Gastroesophageal sphincter (tissue), 4 donors: ENCODE measurements at regions not wholly inside any gene's neighbourhood (a gene's known extent, or its start where the extent isn't known, plus 50 kb on each side); places are given as distances from the start of the nearest gene placed in this dataset.

Experiments
- ATAC-seq: fragments of 150-250 bp; one replicate; pipeline ENCODE4 v1.9.1; 2016; ENCODE audit warnings: mild to moderate bottlenecking, moderate library complexity
- H3K27ac ChIP-seq, 4 donors: fragments of 200-600 bp; sonication (generic) in 3 of 4; 1 replicate in 3 of 4; 2 replicates in 1 of 4; pipeline ENCODE4 v1.5.1; 2016 to 2019
- H3K27me3 ChIP-seq: fragments of 200-600 bp; sonication (generic); one replicate; pipeline ENCODE4 v1.5.1; 2019
- H3K36me3 ChIP-seq, 2 donors: fragments of 200-600 bp; sonication (generic); one replicate each; pipeline ENCODE4 v1.5.1; 2019; ENCODE audit warnings: control low read depth in 1 of 2
- H3K4me1 ChIP-seq, 3 donors: fragments of 200-600 bp; sonication (generic); 1 replicate in 2 of 3; 2 replicates in 1 of 3; pipeline ENCODE4 v1.5.1; 2016 to 2019; ENCODE audit warnings: control low read depth in 2 of 3
- H3K4me3 ChIP-seq, 2 donors: fragments of 200-600 bp; sonication (generic); one replicate each; pipeline ENCODE4 v1.5.1; 2019; ENCODE audit warnings: mild to moderate bottlenecking in 1 of 2, moderate library complexity in 1 of 2
- H3K9me3 ChIP-seq, 3 donors: fragments of 200-600 bp; sonication (generic); one replicate each; pipeline ENCODE4 v1.5.1; 2017 to 2019; ENCODE audit warnings: control low read depth in 2 of 3
- CTCF ChIP-seq, 4 experiments: fragments of 200-600 bp in 2 of 4; fragments of 450-650 bp in 2 of 4; sonication (generic) in 1 of 4; IDR thresholded peaks; one replicate each; pipeline ENCODE4 v1.5.1; 2017 to 2019; ENCODE audit warnings: antibody characterized with exemption in 4 of 4, mild to moderate bottlenecking in 2 of 4, moderate library complexity in 2 of 4
- EP300 ChIP-seq: sonication (generic); formaldehyde crosslinking; IDR thresholded peaks from one replicate; pipeline ENCODE4 v1.6.1; 2017; ENCODE audit warnings: antibody characterized with exemption, mild to moderate bottlenecking
- POLR2A ChIP-seq, 2 donors: fragments of 450-650 bp; IDR thresholded peaks; one replicate each; pipeline ENCODE4 v1.6.1; 2017; ENCODE audit warnings: antibody characterized with exemption in 2 of 2, mild to moderate bottlenecking in 2 of 2, moderate library complexity in 1 of 2
- POLR2AphosphoS5 ChIP-seq: sonication (generic); formaldehyde crosslinking; IDR thresholded peaks from one replicate; pipeline ENCODE4 v1.6.1; 2017; ENCODE audit warnings: antibody characterized with exemption
- WGBS, 2 donors: methylation state at CpG; one replicate each; pipeline ENCODE4 v1.1.5; 2018; ENCODE audit warnings: low coverage in 1 of 2; 5-methylcytosine and 5-hydroxymethylcytosine counted together

GRCh38 chr5:74240783-74241750 lies 399.5 kb downstream of the ENC1 start:
- Histone ChIP-seq H3K27ac (no peak overlapping the region), H3K36me3 (no peaks in the 10 kb centered on the region), H3K27me3 (no peaks in the 10 kb centered on the region), H3K9me3 (no peaks in the 10 kb centered on the region), H3K4me1 (no peaks in the 10 kb centered on the region), H3K4me3 (no peak overlapping the region)
- no peak for TF ChIP-seq CTCF (IDR thresholded peaks at IDR 0.05)
- no peak for TF ChIP-seq EP300
- TF ChIP-seq POLR2AphosphoS5 = no peak
- no peak for TF ChIP-seq POLR2A (IDR thresholded peaks at IDR 0.05)
- WGBS, 2 donors = 46 to 73% methylated on average over 2 to 3 of the region's 5 CpGs
- ATAC-seq = no peak

GRCh38 chr5:74239261-74239660 lies 401.3 kb downstream of the ENC1 start:
- Histone ChIP-seq H3K27ac (no peak overlapping the region), H3K4me3 (no peak overlapping the region), H3K36me3 (no peaks in the 10 kb centered on the region), H3K9me3 (no peaks in the 10 kb centered on the region), H3K27me3 (no peaks in the 10 kb centered on the region), H3K4me1 (no peaks in the 10 kb centered on the region)
- 83 to 100% methylated on average over 1 to 2 of the region's 2 CpGs for WGBS, 2 donors
- TF ChIP-seq CTCF (IDR thresholded peaks at IDR 0.05) (no peak), POLR2AphosphoS5 (no peak), POLR2A (IDR thresholded peaks at IDR 0.05) (no peak), EP300 (no peak)
- ATAC-seq = no peak

GRCh38 chr5:74237571-74238145 lies 402.9 kb downstream of the ENC1 start:
- ATAC-seq = no peak
- WGBS, 2 donors = 81 to 87% methylated on average over 2 to 3 of the region's 3 CpGs

GRCh38 chr5:74235552-74235951 lies 405.0 kb downstream of the ENC1 start:
- H3K4me1 ChIP-seq = no peaks in the 10 kb centered on the region
- ATAC-seq = no peak
- no peaks in the 10 kb centered on the region for H3K27me3 ChIP-seq

More at GRCh38 chr5:74237571-74238145, 402.9 kb downstream of the ENC1 start:
- Histone ChIP-seq H3K9me3 (no peaks in the 10 kb centered on the region), H3K4me1 (no peaks in the 10 kb centered on the region), H3K27ac (no peak overlapping the region), H3K36me3 (no peaks in the 10 kb centered on the region), H3K27me3 (no peaks in the 10 kb centered on the region), H3K4me3 (no peak overlapping the region)
- TF ChIP-seq POLR2AphosphoS5 (no peak), CTCF (IDR thresholded peaks at IDR 0.05) (no peak), EP300 (no peak), POLR2A (IDR thresholded peaks at IDR 0.05) (no peak)

More at GRCh38 chr5:74235552-74235951, 405.0 kb downstream of the ENC1 start:
- Histone ChIP-seq H3K27ac (no peak overlapping the region), H3K4me3 (no peak overlapping the region), H3K36me3 (no peaks in the 10 kb centered on the region), H3K9me3 (no peaks in the 10 kb centered on the region)
- TF ChIP-seq POLR2A (IDR thresholded peaks at IDR 0.05) (no peak), EP300 (no peak), CTCF (IDR thresholded peaks at IDR 0.05) (no peak), POLR2AphosphoS5 (no peak)
